ENCODE measurements at regions not wholly inside any gene's neighbourhood (a gene's known extent, or its start where the extent isn't known, plus 50 kb on each side); places are given as distances from the start of the nearest gene placed in this dataset.

- Histone ChIP-seq H3K23ac (ENCODE audit: low read depth, low read length) (no peak overlapping the region), H3K56ac (ENCODE audit: extremely low read depth, insufficient read depth, low read length) (no peak overlapping the region), H3K4me3 (ENCODE audit: insufficient read depth, low read depth, low read length) (no peak overlapping the region), H3K27me3 (ENCODE audit: control insufficient read depth, insufficient read depth, low read length) (no peaks in the 10 kb centered on the region), H4K20me1 (ENCODE audit: insufficient read depth, low read length) (no peaks in the 10 kb centered on the region), H3K27ac (ENCODE audit: insufficient read depth, low read length) (no peak overlapping the region), H2BK15ac (ENCODE audit: low read depth, low read length) (no peak overlapping the region), H4K5ac (ENCODE audit: low read depth, low read length) (no peak overlapping the region), H3K18ac (ENCODE audit: low read depth, low read length) (no peak overlapping the region; the same call in 1 of the 2 replicates), H3K79me1 (ENCODE audit: low read depth in 1 of 2, low read length in 2 of 2) (no peaks in the 10 kb centered on the region), H2AK9ac (replicated peaks; ENCODE audit: low read depth, low read length, poor library complexity) (no peak overlapping the region), H2AK5ac (ENCODE audit: low read depth, low read length) (peak overlapping the region; percentile 49; the same call in 1 of the 2 replicates), H2BK5ac (ENCODE audit: low read depth, low read length, poor library complexity, severe bottlenecking) (no peak overlapping the region), H3K14ac (replicated peaks; ENCODE audit: low read depth, low read length) (no peak overlapping the region), H3K4ac (ENCODE audit: low read depth, low read length) (no peak overlapping the region), H3K4me1 (ENCODE audit: control insufficient read depth, insufficient read depth, low read length) (peaks cover 3% of the 10 kb centered on the region), H2AFZ (replicated peaks; ENCODE audit: low read length, poor library complexity) (no peak overlapping the region), H4K91ac (ENCODE audit: insufficient read depth, low read depth, low read length) (no peak overlapping the region), H3K9me1 (ENCODE audit: insufficient read depth, low read length) (no peaks in the 10 kb centered on the region), H3K4me2 (ENCODE audit: low read depth, low read length) (no peak overlapping the region), H3K9ac (ENCODE audit: low read depth, low read length) (no peak overlapping the region), H3K9me3 (ENCODE audit: control insufficient read depth, insufficient read depth, low read length) (no peaks in the 10 kb centered on the region), H2BK120ac (ENCODE audit: low read depth, low read length) (no peak overlapping the region), H2BK20ac (ENCODE audit: low read depth, low read length) (no peak overlapping the region), H3K36me3 (ENCODE audit: control insufficient read depth, insufficient read depth, low read length) (no peaks in the 10 kb centered on the region), H4K8ac (ENCODE audit: low read depth in 2 of 2, low read length in 2 of 2) (no peak overlapping the region)
- TF ChIP-seq MAZ (IDR thresholded peaks at IDR 0.05; ENCODE audit: borderline replicate concordance, low read depth, low read length) (no peak), CEBPB (IDR thresholded peaks at IDR 0.05; ENCODE audit: low read depth, low read length) (no peak), POLR2A (IDR thresholded peaks at IDR 0.05; ENCODE audit: low read depth, low read length) (no peak), BHLHE40 (IDR thresholded peaks at IDR 0.05; ENCODE audit: low read depth, low read length) (no peak), SMC3 (IDR thresholded peaks at IDR 0.05; ENCODE audit: low read depth, low read length) (no peak), CHD1 (IDR thresholded peaks at IDR 0.05; ENCODE audit: low read depth, low read length) (no peak), USF2 (IDR thresholded peaks at IDR 0.05; ENCODE audit: low read depth, low read length) (no peak), MAFK (IDR thresholded peaks at IDR 0.05; ENCODE audit: low read depth, low read length) (no peak), RFX5 (IDR thresholded peaks at IDR 0.05; ENCODE audit: low read depth, low read length) (no peak), FOS (IDR thresholded peaks at IDR 0.05; ENCODE audit: low read depth, low read length) (no peak), CTCF (conservative IDR thresholded peaks at IDR 0.05; ENCODE audit: low read depth, low read length) (no peak), ELK1 (IDR thresholded peaks at IDR 0.05; ENCODE audit: borderline replicate concordance, low read depth, low read length) (no peak), RCOR1 (IDR thresholded peaks at IDR 0.05; ENCODE audit: insufficient replicate concordance, low read length) (no peak)
- ATAC-seq (ENCODE audit: low read depth) (peak; percentile 35; the same call in 1 of the 2 replicates), DNase-seq (no peak)
- ChIA-PET CTCF (no interaction called here), POLR2A (ENCODE audit: unreplicated experiment) (no interaction called here)
- no TSS peak for BruUV-seq (replicated peaks)
- no CpG with 5 or more reads among the region's 2 CpGs for WGBS, 2 experiments (ENCODE audit: extremely low coverage in 2 of 2, insufficient read length in 1 of 2)
- dilution Hi-C loops (cut with HindIII; ENCODE audit: low sequenced_read_pairs, unreplicated experiment) (no loop called here), intact Hi-C loops (cut with micrococcal nuclease) (no loop called here), in situ Hi-C loops (cut with MboI; ENCODE audit: low sequenced_read_pairs) (no loop called here)
These were observed 374.4 kb downstream of the SPRY2 start for GRCh38 chr13:79966493-79966895.

Measured in IMR-90 (cell line).